ENCODE measurements at regions not wholly inside any gene's neighbourhood (a gene's known extent, or its start where the extent isn't known, plus 50 kb on each side); places are given as distances from the start of the nearest gene placed in this dataset.
A peak's percentile ranks its signal among the peaks of the same experiment; 100 is the strongest.

DNA sequence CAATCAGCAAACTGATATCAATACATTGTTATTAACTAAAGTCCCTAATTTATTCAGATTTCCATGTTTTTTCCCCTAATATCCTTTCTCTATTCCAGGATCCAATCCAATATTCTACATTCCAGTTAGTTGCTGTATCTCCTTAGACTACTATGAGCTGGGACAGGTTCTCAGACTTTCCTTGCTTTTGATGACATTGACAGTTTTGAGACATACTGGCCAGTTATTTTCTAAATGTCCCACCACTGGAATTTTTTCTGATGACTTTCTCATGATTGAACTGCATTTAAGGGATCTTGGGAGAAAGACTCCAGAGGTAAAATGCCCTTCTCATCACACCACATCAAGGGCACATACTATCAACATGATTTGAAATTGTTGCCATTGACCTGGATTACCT lies 177.1 kb upstream of the MAF start:
- FAIRE-seq (no peak), DNase-seq (ENCODE audit: insufficient read length, low spot score) (no peak)
- TF ChIP-seq POLR2A (IDR thresholded peaks at IDR 0.05; ENCODE audit: low read depth, low read length) (no peak), POLR2AphosphoS5 (IDR thresholded peaks at IDR 0.05; ENCODE audit: low read depth, low read length) (no peak), POU2F2 (IDR thresholded peaks at IDR 0.05; ENCODE audit: low read depth, low read length) (no peak), PAX5 (IDR thresholded peaks at IDR 0.05; ENCODE audit: insufficient read depth, low read length, severe bottlenecking) (no peak), SPI1 (IDR thresholded peaks at IDR 0.05; ENCODE audit: low read depth, low read length) (no peak), TAF1 (IDR thresholded peaks at IDR 0.05; ENCODE audit: low read depth, low read length) (no peak)

DNA sequence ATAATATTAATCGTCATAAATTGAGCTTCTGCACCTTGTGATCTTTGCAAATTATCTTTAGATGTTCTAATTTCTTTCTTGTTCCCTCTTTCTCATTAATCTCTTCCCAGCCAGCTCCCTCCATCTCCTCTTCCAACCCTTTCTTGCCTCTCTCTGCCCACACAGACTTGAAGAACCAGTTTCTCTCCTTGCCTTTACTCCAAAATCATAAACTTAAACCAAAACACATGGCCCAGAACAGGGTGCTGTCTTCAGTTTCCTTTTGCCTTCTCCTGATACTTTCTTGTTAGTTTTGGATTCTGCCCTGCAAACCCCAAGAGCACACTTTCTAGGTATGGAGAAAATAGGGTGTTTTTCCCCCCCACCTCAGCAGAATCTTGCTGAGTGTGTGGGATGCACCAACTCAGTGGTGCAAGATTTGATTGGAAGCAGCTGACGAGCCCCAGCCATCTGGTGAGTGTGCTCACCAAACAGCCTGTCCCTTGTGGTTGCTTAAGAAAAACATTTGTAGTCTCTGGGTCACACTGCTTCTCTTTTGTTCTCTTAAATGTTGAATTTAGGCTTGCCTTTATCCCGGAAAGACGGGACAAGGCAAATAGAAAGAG lies 175.8 kb upstream of the MAF start:
- no peak for FAIRE-seq
- TF ChIP-seq SPI1 (IDR thresholded peaks at IDR 0.05; ENCODE audit: low read depth, low read length) (no peak), PAX5 (IDR thresholded peaks at IDR 0.05; ENCODE audit: insufficient read depth, low read length, severe bottlenecking) (no peak), POLR2AphosphoS5 (IDR thresholded peaks at IDR 0.05; ENCODE audit: low read depth, low read length) (no peak), TAF1 (IDR thresholded peaks at IDR 0.05; ENCODE audit: low read depth, low read length) (no peak)

DNA sequence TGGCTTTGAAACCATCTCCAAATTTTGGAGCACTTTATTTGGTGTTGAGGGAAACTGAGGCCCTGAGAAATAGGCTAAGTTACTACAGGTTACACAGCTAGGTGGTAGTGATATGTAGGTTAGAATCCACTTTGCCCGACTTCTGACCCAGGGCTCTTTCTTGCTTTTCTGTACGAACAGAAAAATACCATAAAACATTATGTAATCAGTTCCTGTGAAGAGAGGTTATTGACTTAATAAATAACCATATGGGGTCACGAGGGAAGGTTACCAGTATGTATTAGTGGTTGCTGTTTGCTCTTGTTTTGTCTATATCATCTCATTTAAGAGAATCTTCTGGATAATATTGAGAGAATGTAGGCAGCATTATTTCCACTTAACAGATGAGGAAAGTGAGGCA lies 172.2 kb upstream of the MAF start:
- TF ChIP-seq SPI1 (IDR thresholded peaks at IDR 0.05; ENCODE audit: low read depth, low read length) = no peak
- TF ChIP-seq PAX5 (IDR thresholded peaks at IDR 0.05; ENCODE audit: insufficient read depth, low read length, severe bottlenecking) = no peak
- no peak for TF ChIP-seq TAF1 (IDR thresholded peaks at IDR 0.05; ENCODE audit: low read depth, low read length)
- TF ChIP-seq POU2F2 (IDR thresholded peaks at IDR 0.05; ENCODE audit: low read depth, low read length) = no peak
- no peak for TF ChIP-seq POLR2AphosphoS5 (IDR thresholded peaks at IDR 0.05; ENCODE audit: low read depth, low read length)
- TF ChIP-seq POLR2A (IDR thresholded peaks at IDR 0.05; ENCODE audit: low read depth, low read length) = no peak
- no peak for FAIRE-seq
- no peak for DNase-seq (ENCODE audit: insufficient read length, low spot score)

More for the DNA sequence above, 175.8 kb upstream of the MAF start:
- no peak for DNase-seq (ENCODE audit: insufficient read length, low spot score)

DNA sequence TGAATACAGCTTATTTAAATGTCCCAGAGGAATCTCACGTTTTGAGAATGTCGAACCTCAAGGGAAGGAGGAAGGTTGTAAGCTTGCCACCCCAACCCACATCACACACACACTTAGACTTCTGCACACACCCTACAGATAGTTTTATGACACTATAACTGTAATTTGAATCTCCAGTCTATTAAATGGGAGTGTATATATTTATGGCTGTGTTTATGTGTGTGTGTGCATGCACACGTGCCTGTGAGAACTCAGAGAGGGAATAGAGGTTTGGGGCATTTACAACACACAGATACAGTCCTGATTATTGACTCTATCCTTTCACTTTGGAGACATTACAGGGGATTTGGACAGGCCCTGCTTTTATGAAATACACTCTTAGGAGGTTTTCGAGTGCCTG lies 171.5 kb upstream of the MAF start:
- no peak for FAIRE-seq
- no peak for TF ChIP-seq POLR2A (IDR thresholded peaks at IDR 0.05; ENCODE audit: low read depth, low read length)
- DNase-seq (ENCODE audit: insufficient read length, low spot score) = no peak

DNA sequence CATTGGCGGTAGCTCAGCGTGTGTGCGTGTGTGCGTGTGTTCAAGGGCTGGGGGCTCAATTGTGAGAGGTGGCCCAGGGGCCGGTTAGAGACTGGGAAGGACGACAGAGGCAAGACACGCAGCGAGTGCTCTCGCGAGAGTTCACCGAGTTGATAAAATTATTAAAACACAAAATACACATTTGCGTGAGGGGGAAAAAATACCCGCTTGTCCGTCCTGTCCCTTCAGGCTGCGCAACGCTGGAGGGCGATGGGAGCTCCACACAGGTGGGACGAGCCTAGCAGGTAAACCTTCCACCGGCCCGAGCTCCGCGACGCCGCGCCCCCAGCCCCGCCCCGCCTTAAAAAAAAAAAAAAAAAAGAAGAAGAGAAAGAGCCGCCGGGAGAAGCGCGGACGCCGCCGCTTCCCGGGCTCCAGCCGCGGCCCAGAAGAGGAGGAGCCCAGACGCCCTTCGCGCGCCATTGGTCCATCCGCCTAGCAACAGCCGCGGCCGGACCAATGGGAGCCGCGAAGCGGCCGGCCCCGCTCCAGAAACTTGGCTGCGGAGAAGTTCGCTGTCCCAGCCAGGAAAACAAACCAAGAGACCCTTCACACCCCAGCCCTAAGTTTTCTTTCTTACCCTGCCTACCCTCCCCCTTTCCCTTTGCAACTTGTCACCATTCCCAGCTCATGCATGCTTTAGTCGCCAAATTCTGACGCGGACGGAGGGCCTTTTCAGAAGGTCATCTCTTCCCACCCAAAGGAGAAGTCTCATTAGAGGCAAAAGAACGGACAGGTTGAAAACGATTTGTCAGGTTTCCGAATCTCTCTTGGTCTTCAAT lies 169.9 kb upstream of the MAF start:
- FAIRE-seq (peak; percentile 81), DNase-seq (ENCODE audit: insufficient read length, low spot score) (peak; percentile 85)
- TF ChIP-seq POLR2AphosphoS5 (IDR thresholded peaks at IDR 0.05; ENCODE audit: low read depth, low read length) (no peak), POU2F2 (IDR thresholded peaks at IDR 0.05; ENCODE audit: low read depth, low read length) (no peak), TAF1 (IDR thresholded peaks at IDR 0.05; ENCODE audit: low read depth, low read length) (no peak), POLR2A (IDR thresholded peaks at IDR 0.05; ENCODE audit: low read depth, low read length) (no peak), PAX5 (IDR thresholded peaks at IDR 0.05; ENCODE audit: insufficient read depth, low read length, severe bottlenecking) (no peak)

DNA sequence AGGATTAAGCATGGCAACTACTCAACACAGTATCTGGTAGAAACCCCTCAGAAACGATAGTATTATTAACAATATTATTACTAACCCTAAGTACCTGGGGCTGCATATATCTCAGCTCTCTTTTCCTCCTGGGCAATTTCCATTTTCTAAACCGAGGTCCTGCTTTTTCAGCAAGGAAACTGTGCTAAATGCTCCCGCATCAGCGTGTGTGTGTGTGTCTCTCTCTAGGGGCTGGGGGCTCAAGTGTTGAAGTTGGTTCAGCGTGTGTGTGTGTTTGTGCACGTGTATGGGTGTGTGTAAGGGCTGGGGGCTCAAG lies 169.3 kb upstream of the MAF start:
- FAIRE-seq (no peak), DNase-seq (ENCODE audit: insufficient read length, low spot score) (no peak)
- TF ChIP-seq PAX5 (IDR thresholded peaks at IDR 0.05; ENCODE audit: insufficient read depth, low read length, severe bottlenecking) = no peak
- no peak for TF ChIP-seq SPI1 (IDR thresholded peaks at IDR 0.05; ENCODE audit: low read depth, low read length)
- no peak for TF ChIP-seq TAF1 (IDR thresholded peaks at IDR 0.05; ENCODE audit: low read depth, low read length)
- no peak for TF ChIP-seq POLR2AphosphoS5 (IDR thresholded peaks at IDR 0.05; ENCODE audit: low read depth, low read length)
- TF ChIP-seq POLR2A (IDR thresholded peaks at IDR 0.05; ENCODE audit: low read depth, low read length) = no peak

DNA sequence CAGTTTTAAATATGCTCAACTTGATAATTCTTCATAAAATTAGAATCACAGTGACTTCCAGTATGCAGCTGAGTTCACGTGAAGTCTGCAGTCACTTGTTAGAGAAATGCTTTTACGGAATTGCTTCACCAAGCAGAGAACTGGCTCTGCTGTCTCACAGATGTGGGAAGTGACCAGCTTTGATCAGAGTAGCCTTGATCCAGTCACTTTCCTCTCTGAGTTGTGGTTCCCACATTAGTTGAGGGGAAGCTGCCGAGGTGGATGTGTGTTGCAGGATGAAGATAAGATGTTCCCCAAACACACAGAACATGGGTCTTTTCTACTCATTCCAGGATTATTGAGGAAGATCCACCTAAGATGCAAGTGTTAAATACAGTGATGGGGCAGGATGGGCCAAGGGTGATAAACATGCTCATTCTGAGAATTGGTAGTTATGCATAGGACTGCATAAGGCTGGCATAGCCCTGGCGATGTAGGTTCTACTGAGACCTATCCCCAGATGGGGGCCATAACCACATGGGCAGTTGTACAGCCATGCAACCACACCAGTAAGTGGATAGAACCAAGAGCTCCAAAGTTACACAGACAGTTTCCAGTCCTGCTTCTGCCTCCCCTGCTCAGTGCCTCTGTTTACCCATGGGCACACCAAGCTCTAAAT lies 168.9 kb upstream of the MAF start:
- no peak for FAIRE-seq
- TF ChIP-seq POU2F2 (IDR thresholded peaks at IDR 0.05; ENCODE audit: low read depth, low read length) (no peak), POLR2AphosphoS5 (IDR thresholded peaks at IDR 0.05; ENCODE audit: low read depth, low read length) (no peak), PAX5 (IDR thresholded peaks at IDR 0.05; ENCODE audit: insufficient read depth, low read length, severe bottlenecking) (no peak), TAF1 (IDR thresholded peaks at IDR 0.05; ENCODE audit: low read depth, low read length) (no peak), SPI1 (IDR thresholded peaks at IDR 0.05; ENCODE audit: low read depth, low read length) (no peak), POLR2A (IDR thresholded peaks at IDR 0.05; ENCODE audit: low read depth, low read length) (no peak)
- no peak for DNase-seq (ENCODE audit: insufficient read length, low spot score)

DNA sequence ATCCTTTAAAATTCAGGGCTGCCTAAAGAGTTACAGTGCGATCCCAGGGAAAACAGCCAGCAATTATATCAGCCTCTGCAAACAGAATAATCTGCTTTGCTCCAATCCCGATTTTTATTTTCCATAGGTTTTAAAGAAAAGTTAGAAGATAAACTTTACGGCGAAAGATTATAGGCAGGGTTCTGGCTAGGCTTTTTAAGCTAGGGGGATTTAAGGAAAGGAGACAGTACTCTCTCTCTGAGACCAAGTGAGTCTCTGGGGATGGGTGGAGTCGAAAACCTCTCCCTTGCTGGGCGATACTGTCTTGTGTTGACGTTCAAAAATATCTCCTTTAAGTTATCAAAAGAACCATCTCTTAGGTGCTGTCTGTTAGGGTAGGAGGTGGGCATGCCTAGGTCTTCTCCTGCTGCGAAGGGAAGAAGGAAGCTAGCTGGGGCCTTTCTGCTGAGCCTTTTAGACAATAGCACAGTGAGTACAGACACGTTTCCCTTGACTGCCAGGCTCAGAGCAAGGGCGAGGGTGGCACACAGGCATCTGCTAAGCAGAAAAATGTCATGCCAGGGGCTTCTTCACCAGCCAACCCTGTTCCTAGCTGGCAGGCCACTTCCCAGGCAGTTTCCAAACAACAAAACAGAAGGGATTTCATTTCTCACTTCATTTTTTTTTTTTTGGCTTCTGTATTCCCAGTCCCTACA lies 167.9 kb upstream of the MAF start:
- no peak for DNase-seq (ENCODE audit: insufficient read length, low spot score)
- TF ChIP-seq POLR2AphosphoS5 (IDR thresholded peaks at IDR 0.05; ENCODE audit: low read depth, low read length) (no peak), POU2F2 (IDR thresholded peaks at IDR 0.05; ENCODE audit: low read depth, low read length) (no peak), PAX5 (IDR thresholded peaks at IDR 0.05; ENCODE audit: insufficient read depth, low read length, severe bottlenecking) (no peak), POLR2A (IDR thresholded peaks at IDR 0.05; ENCODE audit: low read depth, low read length) (no peak), TAF1 (IDR thresholded peaks at IDR 0.05; ENCODE audit: low read depth, low read length) (no peak), SPI1 (IDR thresholded peaks at IDR 0.05; ENCODE audit: low read depth, low read length) (no peak)
- no peak for FAIRE-seq

DNA sequence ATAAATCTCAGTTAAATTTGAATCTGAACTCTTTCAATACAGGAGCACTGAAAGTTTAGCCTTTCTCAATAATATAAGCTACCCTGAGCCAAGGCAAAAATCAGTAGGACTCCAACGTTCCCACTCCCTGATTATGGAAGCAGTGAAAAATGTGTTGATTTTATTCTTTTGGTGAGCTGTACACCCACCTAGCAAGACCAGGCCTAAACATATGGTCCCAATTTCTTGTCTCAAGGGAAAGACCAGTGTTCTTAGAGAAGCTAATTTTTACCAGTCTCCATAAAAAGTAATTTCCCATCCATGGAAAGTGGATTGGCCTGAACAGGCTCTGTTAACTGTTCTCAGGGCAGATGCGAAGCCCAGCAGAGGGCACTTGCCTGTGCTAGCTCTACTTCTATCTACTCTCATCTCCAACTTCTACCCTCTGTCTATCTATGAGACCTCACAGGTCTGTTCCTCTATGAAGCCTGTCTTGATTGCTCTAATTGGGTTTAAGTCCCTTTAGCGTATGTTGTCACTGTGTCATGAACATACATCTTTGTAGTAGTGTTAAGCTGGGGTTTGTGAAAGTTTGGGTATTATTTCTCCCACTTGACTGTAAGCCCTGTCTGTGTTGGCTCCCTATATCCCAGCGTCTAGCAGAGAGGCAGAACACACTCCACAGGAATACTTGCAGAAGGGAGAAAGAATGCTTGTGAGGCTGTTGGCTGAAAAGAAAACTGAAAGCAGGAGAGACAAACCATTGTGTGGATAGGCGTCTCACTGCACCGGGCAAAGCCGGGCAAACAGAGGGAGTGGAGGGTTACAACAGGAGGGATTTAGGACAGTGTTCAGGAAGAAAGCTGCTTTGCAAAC lies 167.1 kb upstream of the MAF start:
- FAIRE-seq = peak; percentile 5
- TF ChIP-seq SPI1 (IDR thresholded peaks at IDR 0.05; ENCODE audit: low read depth, low read length) (no peak), TAF1 (IDR thresholded peaks at IDR 0.05; ENCODE audit: low read depth, low read length) (no peak), POU2F2 (IDR thresholded peaks at IDR 0.05; ENCODE audit: low read depth, low read length) (no peak), POLR2A (IDR thresholded peaks at IDR 0.05; ENCODE audit: low read depth, low read length) (no peak), POLR2AphosphoS5 (IDR thresholded peaks at IDR 0.05; ENCODE audit: low read depth, low read length) (no peak), PAX5 (IDR thresholded peaks at IDR 0.05; ENCODE audit: insufficient read depth, low read length, severe bottlenecking) (no peak)
- DNase-seq (ENCODE audit: insufficient read length, low spot score) = no peak
